Adrenal gland (tissue), 5 donors: ENCODE measurements at regions not wholly inside any gene's neighbourhood (a gene's known extent, or its start where the extent isn't known, plus 50 kb on each side); places are given as distances from the start of the nearest gene placed in this dataset.

Experiments used
- CTCF ChIP-seq, 6 experiments: fragments of 450-650 bp in 4 of 6; fragments of 200-600 bp in 2 of 6; sonication (generic) in 1 of 6; IDR thresholded peaks; 1 replicate in 5 of 6; 2 replicates in 1 of 6; pipeline versions ENCODE4 v1.5.1 to v1.8.0; 2016 to 2021; ENCODE audit warnings: antibody characterized with exemption in 6 of 6, mild to moderate bottlenecking in 2 of 6, moderate library complexity in 1 of 6
- POLR2A ChIP-seq, 2 donors: fragments of 450-650 bp; IDR thresholded peaks; one replicate each; pipeline ENCODE4 v1.6.1; 2017; ENCODE audit warnings: antibody characterized with exemption in 2 of 2, mild to moderate bottlenecking in 2 of 2, moderate library complexity in 1 of 2
- donor health status: DM: no; HTN: no; CAD: no.

GRCh38 chr15:93361703-93362102 is 272.7 kb upstream of the RGMA start:
- TF ChIP-seq CTCF (IDR thresholded peaks at IDR 0.05) (no peak), POLR2A (IDR thresholded peaks at IDR 0.05) (no peak)
